Colonic mucosa (tissue), 4 donors: ENCODE measurements at regions not wholly inside any gene's neighbourhood (a gene's known extent, or its start where the extent isn't known, plus 50 kb on each side); places are given as distances from the start of the nearest gene placed in this dataset.

Experiments used
- DNase-seq: peaks from one replicate; pipeline ENCODE4 v3.0.0-alpha.2; 2020
- H3K27ac ChIP-seq: fragments of 200-600 bp; one replicate; pipeline ENCODE4 v1.8.0; 2021
- H3K27me3 ChIP-seq: fragments of 200-600 bp; one replicate; pipeline ENCODE4 v1.8.0; 2021
- H3K36me3 ChIP-seq: fragments of 200-600 bp; one replicate; pipeline ENCODE4 v1.8.0; 2021
- H3K4me1 ChIP-seq: fragments of 200-600 bp; one replicate; pipeline ENCODE4 v1.8.0; 2021; ENCODE audit warnings: mild to moderate bottlenecking
- H3K4me3 ChIP-seq: fragments of 200-600 bp; one replicate; pipeline ENCODE4 v1.8.0; 2021
- H3K9ac ChIP-seq, 2 donors: one replicate each; pipeline ENCODE4 v1.7.0; 2013; ENCODE audit warnings: control low read depth in 2 of 2, low read depth in 2 of 2, low read length in 2 of 2
- H3K9me3 ChIP-seq: fragments of 200-600 bp; one replicate; pipeline ENCODE4 v1.8.0; 2021
- intact Hi-C: fragments of 100-400 bp; cut with DNase I; formaldehyde crosslinking; loops from one replicate; pipeline ENCODE4 v1.14.1; 2022
- TF ChIP-seq, protein P1 (sequence below): fragments of 200-600 bp; IDR thresholded peaks from one replicate; pipeline ENCODE4 v1.8.0; 2022; ENCODE audit warnings: antibody characterized with exemption, mild to moderate bottlenecking
- donor health status: healthy.
- donor health status: DM: no; HTN: no; CAD: no.
- donor health status: DM: no; HTN: no; CAD: no.

- H3K4me3 ChIP-seq: no peak overlapping the region
- no peak overlapping the region for H3K9ac ChIP-seq
- no peaks in the 10 kb centered on the region for H3K4me1 ChIP-seq
- H3K36me3 ChIP-seq: no peaks in the 10 kb centered on the region
- intact Hi-C loops: no loop called here
- no peaks in the 10 kb centered on the region for H3K27me3 ChIP-seq
- no peak for DNase-seq
- H3K27ac ChIP-seq: no peak overlapping the region
- TF ChIP-seq, protein P1, sequence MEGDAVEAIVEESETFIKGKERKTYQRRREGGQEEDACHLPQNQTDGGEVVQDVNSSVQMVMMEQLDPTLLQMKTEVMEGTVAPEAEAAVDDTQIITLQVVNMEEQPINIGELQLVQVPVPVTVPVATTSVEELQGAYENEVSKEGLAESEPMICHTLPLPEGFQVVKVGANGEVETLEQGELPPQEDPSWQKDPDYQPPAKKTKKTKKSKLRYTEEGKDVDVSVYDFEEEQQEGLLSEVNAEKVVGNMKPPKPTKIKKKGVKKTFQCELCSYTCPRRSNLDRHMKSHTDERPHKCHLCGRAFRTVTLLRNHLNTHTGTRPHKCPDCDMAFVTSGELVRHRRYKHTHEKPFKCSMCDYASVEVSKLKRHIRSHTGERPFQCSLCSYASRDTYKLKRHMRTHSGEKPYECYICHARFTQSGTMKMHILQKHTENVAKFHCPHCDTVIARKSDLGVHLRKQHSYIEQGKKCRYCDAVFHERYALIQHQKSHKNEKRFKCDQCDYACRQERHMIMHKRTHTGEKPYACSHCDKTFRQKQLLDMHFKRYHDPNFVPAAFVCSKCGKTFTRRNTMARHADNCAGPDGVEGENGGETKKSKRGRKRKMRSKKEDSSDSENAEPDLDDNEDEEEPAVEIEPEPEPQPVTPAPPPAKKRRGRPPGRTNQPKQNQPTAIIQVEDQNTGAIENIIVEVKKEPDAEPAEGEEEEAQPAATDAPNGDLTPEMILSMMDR: no peak
- H3K9me3 ChIP-seq: no peaks in the 10 kb centered on the region
Measured at GRCh38 chr1:4928186-4928585, 273.8 kb downstream of the AJAP1 start.

GRCh38 chr1:4924356-4924755 lies 269.9 kb downstream of the AJAP1 start:
- Histone ChIP-seq H3K9me3 (no peaks in the 10 kb centered on the region), H3K4me3 (no peak overlapping the region), H3K27ac (no peak overlapping the region), H3K9ac (no peak overlapping the region), H3K36me3 (no peaks in the 10 kb centered on the region), H3K27me3 (no peaks in the 10 kb centered on the region), H3K4me1 (no peaks in the 10 kb centered on the region)
- intact Hi-C loops: no loop called here
- no peak for DNase-seq
- TF ChIP-seq, protein P1: no peak

DNA sequence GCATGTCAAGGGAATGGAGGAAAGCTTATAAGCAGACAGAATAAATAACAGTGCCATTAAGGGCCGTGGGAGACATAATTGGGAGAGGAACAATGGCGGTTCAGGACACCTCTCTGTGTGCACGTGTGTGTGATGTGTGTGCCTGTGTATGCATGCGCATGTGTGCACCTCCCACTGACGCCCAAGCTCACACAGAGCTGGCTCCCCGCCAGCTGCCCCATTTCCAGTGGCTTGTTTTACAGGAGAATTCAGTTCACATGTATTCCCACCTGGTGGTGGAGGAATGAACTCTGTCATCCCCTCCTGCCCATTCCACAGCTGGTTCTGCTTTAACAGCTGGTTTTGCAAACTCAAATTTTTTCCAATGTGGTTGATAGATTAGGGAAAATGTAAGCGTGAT lies 262.2 kb downstream of the AJAP1 start:
- H3K4me1 ChIP-seq: no peaks in the 10 kb centered on the region
- DNase-seq: no peak
- no peak overlapping the region for H3K27ac ChIP-seq
- intact Hi-C loops: no loop called here
- no peak overlapping the region for H3K4me3 ChIP-seq
- H3K27me3 ChIP-seq: no peaks in the 10 kb centered on the region
- no peaks in the 10 kb centered on the region for H3K36me3 ChIP-seq
- TF ChIP-seq, protein P1: no peak
- H3K9me3 ChIP-seq: no peaks in the 10 kb centered on the region
- H3K9ac ChIP-seq: no peak overlapping the region

GRCh38 chr1:4915154-4915553 lies 260.7 kb downstream of the AJAP1 start:
- H3K4me1 ChIP-seq: no peaks in the 10 kb centered on the region
- intact Hi-C loops: no loop called here
- H3K36me3 ChIP-seq: no peaks in the 10 kb centered on the region
- DNase-seq: no peak
- no peaks in the 10 kb centered on the region for H3K27me3 ChIP-seq
- TF ChIP-seq, protein P1: no peak
- H3K4me3 ChIP-seq: no peak overlapping the region
- no peak overlapping the region for H3K9ac ChIP-seq
- no peaks in the 10 kb centered on the region for H3K9me3 ChIP-seq
- no peak overlapping the region for H3K27ac ChIP-seq

DNA sequence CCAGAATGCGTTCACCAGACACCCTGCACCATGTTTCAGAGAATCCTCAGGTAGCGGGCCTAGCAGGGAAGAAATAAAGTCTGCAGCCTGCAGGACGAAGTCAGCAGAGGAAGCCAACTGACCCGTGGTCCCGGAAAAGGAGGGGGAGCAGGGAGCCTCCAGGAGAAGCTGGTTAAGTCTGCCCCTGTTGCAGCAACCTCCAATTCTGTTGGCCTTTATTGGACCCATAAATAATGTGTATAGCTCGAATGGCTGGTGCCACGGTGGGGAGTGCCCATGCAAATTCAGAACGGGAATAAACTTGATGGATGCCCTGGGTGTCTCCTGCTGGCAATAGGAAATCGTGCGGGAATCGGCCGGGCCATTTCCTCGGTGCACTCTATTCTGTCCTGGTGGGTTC lies 254.1 kb downstream of the AJAP1 start:
- no peak for DNase-seq
- intact Hi-C loops: no loop called here
- Histone ChIP-seq H3K9me3 (no peaks in the 10 kb centered on the region), H3K4me1 (no peaks in the 10 kb centered on the region), H3K9ac (no peak overlapping the region), H3K4me3 (no peak overlapping the region), H3K36me3 (no peaks in the 10 kb centered on the region), H3K27me3 (no peaks in the 10 kb centered on the region), H3K27ac (no peak overlapping the region)
- TF ChIP-seq, protein P1: no peak

DNA sequence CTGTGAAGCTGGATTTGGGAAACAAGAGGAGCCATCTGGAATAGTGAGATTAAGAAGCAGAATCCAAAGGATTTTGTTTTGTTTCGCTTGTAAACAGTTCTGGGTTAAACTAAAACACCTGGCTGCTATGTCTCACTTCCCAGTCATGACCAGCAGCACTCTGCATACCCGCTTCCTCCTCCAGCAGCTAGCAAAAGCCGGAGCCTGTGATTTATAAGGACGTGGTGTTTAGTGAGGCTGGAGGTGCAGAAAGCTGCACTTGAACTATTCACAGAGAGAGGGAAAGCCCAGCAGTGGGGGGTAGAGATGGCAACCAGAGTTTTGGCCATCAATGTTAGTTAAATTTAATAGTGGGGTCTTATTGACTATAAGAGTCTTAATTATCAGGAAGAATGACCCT lies 240.2 kb downstream of the AJAP1 start:
- Histone ChIP-seq H3K27ac (no peak overlapping the region), H3K36me3 (no peaks in the 10 kb centered on the region), H3K4me1 (no peaks in the 10 kb centered on the region), H3K4me3 (no peak overlapping the region), H3K27me3 (no peaks in the 10 kb centered on the region), H3K9me3 (no peaks in the 10 kb centered on the region), H3K9ac (no peak overlapping the region)
- DNase-seq: no peak
- intact Hi-C loops: no loop called here
- TF ChIP-seq, protein P1: no peak
